GM12891 (cell line): ENCODE measurements at regions not wholly inside any gene's neighbourhood (a gene's known extent, or its start where the extent isn't known, plus 50 kb on each side); places are given as distances from the start of the nearest gene placed in this dataset.
"Not testable (repeated sequence)": the region's sequence is repeated elsewhere in the genome, so short reads cannot be mapped to it uniquely, and the experiment has no call there.

Source experiments
- POLR2A ChIP-seq: IDR thresholded peaks from 2 replicates; pipeline ENCODE4 v1.6.1; 2011; ENCODE audit warnings: low read depth, low read length, control low read depth
- POLR2AphosphoS5 ChIP-seq: IDR thresholded peaks from 2 replicates; pipeline ENCODE4 v1.6.1; 2011; ENCODE audit warnings: low read depth, low read length, control low read depth

DNA sequence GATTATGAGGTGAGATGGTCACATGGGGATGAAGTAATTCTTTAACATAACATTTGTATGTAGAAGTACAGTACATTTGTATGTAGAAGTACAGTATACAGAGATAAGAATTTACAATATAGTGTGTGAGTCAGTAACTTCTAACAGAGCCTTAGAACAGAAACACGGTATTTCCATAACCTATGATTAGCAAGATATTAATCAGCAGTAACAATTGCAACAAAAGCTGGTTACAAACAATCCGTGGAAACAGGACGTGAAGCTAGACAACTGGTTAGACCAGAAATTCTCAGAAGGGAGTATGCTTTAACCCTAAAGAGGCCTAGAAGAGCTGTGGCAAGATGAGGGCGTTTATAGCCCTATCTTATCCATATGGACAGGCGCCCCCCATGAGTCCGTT lies 122.0 kb upstream of the CLDN10 start:
- TF ChIP-seq POLR2A, POLR2AphosphoS5: not testable (repeated sequence)
